Neural cell (in vitro differentiated cells): ENCODE measurements at regions not wholly inside any gene's neighbourhood (a gene's known extent, or its start where the extent isn't known, plus 50 kb on each side); places are given as distances from the start of the nearest gene placed in this dataset.

Experiments used
- H2AFZ ChIP-seq: fragments of 200-600, 300-800 bp; sonication (generic), shearing (Covaris generic); 2 replicates; pipeline ENCODE4 v1.6.0; 2014; ENCODE audit warnings: low read depth, mild to moderate bottlenecking, antibody characterized with exemption, low read length, moderate library complexity
- H3F3A ChIP-seq: fragments of 200-600 bp; shearing (Covaris generic); 2 replicates; pipeline ENCODE4 v1.6.1; 2016; ENCODE audit warnings: mild to moderate bottlenecking, moderate library complexity, mixed read lengths, antibody characterized with exemption, low read length; ENCODE audit not compliant: insufficient read depth, poor library complexity, severe bottlenecking
- H3K27ac ChIP-seq: fragments of 200-600, 300-800 bp; sonication (generic), shearing (Covaris generic); 2 replicates; pipeline ENCODE4 v1.5.1; 2014; ENCODE audit warnings: mild to moderate bottlenecking, low read length, moderate library complexity
- H3K27me3 ChIP-seq: fragments of 300-800, 200-600 bp; sonication (generic), shearing (Covaris generic); 2 replicates; pipeline ENCODE4 v1.6.0; 2014; ENCODE audit warnings: mild to moderate bottlenecking, low read depth, low read length, moderate library complexity; ENCODE audit not compliant: insufficient read depth
- H3K36me3 ChIP-seq: fragments of 300-800, 200-600 bp; sonication (generic), shearing (Covaris generic); 2 replicates; pipeline ENCODE4 v1.5.1; 2014; ENCODE audit warnings: mild to moderate bottlenecking, antibody characterized with exemption, low read length, moderate library complexity; ENCODE audit not compliant: insufficient read depth
- H3K4me2 ChIP-seq: fragments of 300-800, 200-600 bp; sonication (generic), shearing (Covaris generic); 2 replicates; pipeline ENCODE4 v1.6.0; 2014; ENCODE audit warnings: mild to moderate bottlenecking, low read length
- H3K4me3 ChIP-seq: fragments of 300-800, 200-600 bp; sonication (generic), shearing (Covaris generic); 2 replicates; pipeline ENCODE4 v1.5.1; 2014; ENCODE audit warnings: mild to moderate bottlenecking, low read length, moderate library complexity
- H3K79me2 ChIP-seq: fragments of 200-600 bp; shearing (Covaris generic); replicated peaks from 2 replicates; pipeline ENCODE4 v1.6.0; 2014; ENCODE audit warnings: mild to moderate bottlenecking, low read length, moderate library complexity; ENCODE audit not compliant: insufficient read depth
- H3K9ac ChIP-seq: fragments of 300-800, 200-600 bp; sonication (generic), shearing (Covaris generic); 2 replicates; pipeline ENCODE4 v1.6.1; 2016; ENCODE audit warnings: mild to moderate bottlenecking, low read length, mixed read lengths
- H3K9me2 ChIP-seq: fragments of 200-600 bp; shearing (Covaris generic); 2 replicates; pipeline ENCODE4 v1.6.1; 2016; ENCODE audit warnings: mild to moderate bottlenecking, low read length, mixed read lengths; ENCODE audit not compliant: insufficient read depth
- H3K9me3 ChIP-seq: fragments of 200-600, 300-800 bp; sonication (generic), shearing (Covaris generic); 2 replicates; pipeline ENCODE4 v1.6.1; 2016; ENCODE audit warnings: mild to moderate bottlenecking, mixed run types, low read length, moderate library complexity, mixed read lengths
- H4K20me1 ChIP-seq: fragments of 200-600 bp; shearing (Covaris generic); 2 replicates; pipeline ENCODE4 v1.6.1; 2016; ENCODE audit warnings: mild to moderate bottlenecking, mixed run types; ENCODE audit not compliant: insufficient read depth
- EP300 ChIP-seq: fragments of 450-650 bp; conservative IDR thresholded peaks from 2 replicates; pipeline ENCODE4 v1.6.1; 2014; ENCODE audit warnings: antibody characterized with exemption, mild to moderate bottlenecking, moderate library complexity; ENCODE audit not compliant: poor library complexity, severe bottlenecking
- EZH2 ChIP-seq: fragments of 200-600, 300-800 bp; shearing (Covaris generic), sonication (generic); IDR thresholded peaks from 2 replicates; pipeline ENCODE4 v1.6.1; 2014; ENCODE audit warnings: antibody characterized with exemption, low read length, borderline replicate concordance, mild to moderate bottlenecking; ENCODE audit not compliant: insufficient read depth, poor library complexity, severe bottlenecking
- MXI1 ChIP-seq: fragments of 450-650 bp; conservative IDR thresholded peaks from 2 replicates; pipeline ENCODE4 v1.6.1; 2014; ENCODE audit warnings: antibody characterized with exemption, mild to moderate bottlenecking; ENCODE audit not compliant: poor library complexity, severe bottlenecking
- POLR2AphosphoS5 ChIP-seq: IDR thresholded peaks from 2 replicates; pipeline ENCODE4 v1.6.1; 2012
- RAD21 ChIP-seq: fragments of 450-650 bp; conservative IDR thresholded peaks from 2 replicates; pipeline ENCODE4 v1.6.1; 2014; ENCODE audit warnings: antibody characterized with exemption, mild to moderate bottlenecking, moderate library complexity
- SMC3 ChIP-seq: fragments of 450-650 bp; conservative IDR thresholded peaks from 2 replicates; pipeline ENCODE4 v1.6.1; 2014; ENCODE audit warnings: antibody characterized with exemption, mild to moderate bottlenecking, moderate library complexity; ENCODE audit not compliant: poor library complexity
- TAF1 ChIP-seq: IDR thresholded peaks from 2 replicates; pipeline ENCODE4 v1.6.1; 2012; ENCODE audit warnings: low read depth
- TF ChIP-seq, protein P1 (sequence below): fragments of 450-650 bp; IDR thresholded peaks from 2 replicates; pipeline ENCODE4 v1.5.1; 2014; ENCODE audit warnings: antibody characterized with exemption, mild to moderate bottlenecking, moderate library complexity; ENCODE audit not compliant: poor library complexity, severe bottlenecking
- TF ChIP-seq, protein P2 (sequence below): IDR thresholded peaks from 2 replicates; pipeline ENCODE4 v1.6.1; 2012; ENCODE audit warnings: borderline replicate concordance

DNA sequence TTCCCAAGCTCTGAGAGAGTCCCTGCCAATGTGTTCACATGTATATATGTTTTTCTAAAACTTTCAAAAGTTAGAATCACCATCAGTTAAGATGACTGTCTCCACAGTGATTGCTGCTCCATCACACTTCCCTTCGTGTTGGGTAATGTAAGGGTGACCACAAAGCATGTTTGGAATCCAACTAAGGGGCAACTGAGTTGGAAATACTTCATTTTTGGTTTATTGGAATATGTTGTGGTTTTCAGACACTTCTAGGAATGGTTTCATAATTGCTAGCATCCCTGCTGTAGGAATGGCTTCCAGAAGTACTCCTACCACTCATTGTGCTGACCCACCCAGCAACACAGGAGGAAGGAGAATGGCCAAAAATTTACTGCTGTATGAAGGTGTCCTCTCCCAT is 212.5 kb upstream of the GULP1 start:
- Histone ChIP-seq H2AFZ (no peak overlapping the region), H3K9me3 (no peaks in the 10 kb centered on the region), H4K20me1 (no peaks in the 10 kb centered on the region), H3F3A (no peaks in the 10 kb centered on the region), H3K79me2 (no peaks in the 10 kb centered on the region), H3K9ac (no peak overlapping the region), H3K27ac (no peak overlapping the region), H3K27me3 (no peaks in the 10 kb centered on the region), H3K4me2 (no peak overlapping the region), H3K9me2 (no peaks in the 10 kb centered on the region), H3K36me3 (no peaks in the 10 kb centered on the region), H3K4me3 (no peak overlapping the region)
- no peak for TF ChIP-seq TAF1

DNA sequence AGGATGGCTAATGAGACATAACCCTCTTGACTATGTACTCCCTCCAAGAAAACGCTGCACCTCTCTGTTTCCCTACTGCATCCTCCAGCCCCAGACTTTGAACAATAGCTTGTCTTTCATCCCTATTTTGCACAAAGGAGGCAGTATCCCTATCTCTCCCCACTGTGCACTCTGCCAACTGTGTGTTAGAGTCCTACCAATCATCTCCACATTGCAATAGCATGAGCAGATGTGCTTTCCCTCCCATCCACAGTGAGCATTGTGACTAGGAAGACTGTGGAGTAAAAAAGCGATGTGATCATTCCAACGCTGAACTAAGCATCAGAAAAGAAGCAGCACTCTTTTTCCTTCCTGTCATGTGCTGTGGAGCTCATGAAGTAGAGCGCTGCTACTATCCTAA is 206.3 kb upstream of the GULP1 start:
- no peaks in the 10 kb centered on the region for H3K9me3 ChIP-seq
- H3K27ac ChIP-seq: no peak overlapping the region
- H3K9me2 ChIP-seq: no peaks in the 10 kb centered on the region
- no peaks in the 10 kb centered on the region for H3F3A ChIP-seq
- H3K36me3 ChIP-seq: no peaks in the 10 kb centered on the region
- H3K4me2 ChIP-seq: no peak overlapping the region
- no peaks in the 10 kb centered on the region for H3K79me2 ChIP-seq
- no peak overlapping the region for H3K9ac ChIP-seq
- TF ChIP-seq EP300 (no peak), MXI1 (no peak)
- TF ChIP-seq, protein P1, sequence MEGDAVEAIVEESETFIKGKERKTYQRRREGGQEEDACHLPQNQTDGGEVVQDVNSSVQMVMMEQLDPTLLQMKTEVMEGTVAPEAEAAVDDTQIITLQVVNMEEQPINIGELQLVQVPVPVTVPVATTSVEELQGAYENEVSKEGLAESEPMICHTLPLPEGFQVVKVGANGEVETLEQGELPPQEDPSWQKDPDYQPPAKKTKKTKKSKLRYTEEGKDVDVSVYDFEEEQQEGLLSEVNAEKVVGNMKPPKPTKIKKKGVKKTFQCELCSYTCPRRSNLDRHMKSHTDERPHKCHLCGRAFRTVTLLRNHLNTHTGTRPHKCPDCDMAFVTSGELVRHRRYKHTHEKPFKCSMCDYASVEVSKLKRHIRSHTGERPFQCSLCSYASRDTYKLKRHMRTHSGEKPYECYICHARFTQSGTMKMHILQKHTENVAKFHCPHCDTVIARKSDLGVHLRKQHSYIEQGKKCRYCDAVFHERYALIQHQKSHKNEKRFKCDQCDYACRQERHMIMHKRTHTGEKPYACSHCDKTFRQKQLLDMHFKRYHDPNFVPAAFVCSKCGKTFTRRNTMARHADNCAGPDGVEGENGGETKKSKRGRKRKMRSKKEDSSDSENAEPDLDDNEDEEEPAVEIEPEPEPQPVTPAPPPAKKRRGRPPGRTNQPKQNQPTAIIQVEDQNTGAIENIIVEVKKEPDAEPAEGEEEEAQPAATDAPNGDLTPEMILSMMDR: no peak
- H4K20me1 ChIP-seq: no peaks in the 10 kb centered on the region
- no peaks in the 10 kb centered on the region for H3K27me3 ChIP-seq
- no peak overlapping the region for H2AFZ ChIP-seq
- H3K4me3 ChIP-seq: no peak overlapping the region

DNA sequence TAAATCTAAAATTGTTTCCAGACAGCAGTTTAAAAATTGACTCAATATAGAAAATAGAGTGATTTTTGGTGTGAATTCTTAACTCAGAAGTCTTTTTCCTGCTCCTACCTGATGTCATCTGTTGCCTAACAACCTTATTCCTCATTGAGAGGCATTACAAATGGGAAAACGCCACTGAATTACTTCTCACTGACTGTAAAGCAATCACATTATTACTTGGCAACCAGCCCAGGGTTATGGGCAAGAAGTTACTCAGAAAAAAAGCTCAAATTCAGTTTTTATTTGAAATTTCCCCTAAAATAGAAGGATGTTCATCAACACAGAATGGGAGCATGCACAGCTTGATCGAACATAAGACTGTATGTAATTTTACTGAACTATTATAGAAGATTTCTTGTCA is 201.8 kb upstream of the GULP1 start:
- Histone ChIP-seq H3K4me2 (no peak overlapping the region), H3K9me2 (no peaks in the 10 kb centered on the region), H3K27me3 (no peaks in the 10 kb centered on the region), H2AFZ (no peak overlapping the region), H3K9me3 (no peaks in the 10 kb centered on the region), H3K27ac (no peak overlapping the region), H3K36me3 (no peaks in the 10 kb centered on the region), H3K79me2 (no peaks in the 10 kb centered on the region), H3K4me3 (no peak overlapping the region), H4K20me1 (no peaks in the 10 kb centered on the region), H3F3A (no peaks in the 10 kb centered on the region), H3K9ac (no peak overlapping the region)
- TF ChIP-seq RAD21 (no peak), MXI1 (no peak), EZH2 (no peak), POLR2AphosphoS5 (no peak), EP300 (no peak), SMC3 (no peak), TAF1 (no peak)
- TF ChIP-seq, protein P1: no peak
- TF ChIP-seq, protein P2, sequence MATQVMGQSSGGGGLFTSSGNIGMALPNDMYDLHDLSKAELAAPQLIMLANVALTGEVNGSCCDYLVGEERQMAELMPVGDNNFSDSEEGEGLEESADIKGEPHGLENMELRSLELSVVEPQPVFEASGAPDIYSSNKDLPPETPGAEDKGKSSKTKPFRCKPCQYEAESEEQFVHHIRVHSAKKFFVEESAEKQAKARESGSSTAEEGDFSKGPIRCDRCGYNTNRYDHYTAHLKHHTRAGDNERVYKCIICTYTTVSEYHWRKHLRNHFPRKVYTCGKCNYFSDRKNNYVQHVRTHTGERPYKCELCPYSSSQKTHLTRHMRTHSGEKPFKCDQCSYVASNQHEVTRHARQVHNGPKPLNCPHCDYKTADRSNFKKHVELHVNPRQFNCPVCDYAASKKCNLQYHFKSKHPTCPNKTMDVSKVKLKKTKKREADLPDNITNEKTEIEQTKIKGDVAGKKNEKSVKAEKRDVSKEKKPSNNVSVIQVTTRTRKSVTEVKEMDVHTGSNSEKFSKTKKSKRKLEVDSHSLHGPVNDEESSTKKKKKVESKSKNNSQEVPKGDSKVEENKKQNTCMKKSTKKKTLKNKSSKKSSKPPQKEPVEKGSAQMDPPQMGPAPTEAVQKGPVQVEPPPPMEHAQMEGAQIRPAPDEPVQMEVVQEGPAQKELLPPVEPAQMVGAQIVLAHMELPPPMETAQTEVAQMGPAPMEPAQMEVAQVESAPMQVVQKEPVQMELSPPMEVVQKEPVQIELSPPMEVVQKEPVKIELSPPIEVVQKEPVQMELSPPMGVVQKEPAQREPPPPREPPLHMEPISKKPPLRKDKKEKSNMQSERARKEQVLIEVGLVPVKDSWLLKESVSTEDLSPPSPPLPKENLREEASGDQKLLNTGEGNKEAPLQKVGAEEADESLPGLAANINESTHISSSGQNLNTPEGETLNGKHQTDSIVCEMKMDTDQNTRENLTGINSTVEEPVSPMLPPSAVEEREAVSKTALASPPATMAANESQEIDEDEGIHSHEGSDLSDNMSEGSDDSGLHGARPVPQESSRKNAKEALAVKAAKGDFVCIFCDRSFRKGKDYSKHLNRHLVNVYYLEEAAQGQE: no peak
